IMR-90 (cell line): ENCODE measurements at regions not wholly inside any gene's neighbourhood (a gene's known extent, or its start where the extent isn't known, plus 50 kb on each side); places are given as distances from the start of the nearest gene placed in this dataset.

Experiments
- ATAC-seq: fragments of 200-7000 bp; cut with Tn5 transposase; 2 replicates; pipeline ENCODE4 v1.9.1; 2020; ENCODE audit warnings: low read depth, mild to moderate bottlenecking, moderate library complexity
- BruUV-seq: library from RNA; stranded (reverse); fragments of 400-500 nt; replicated peaks from 2 replicates; lab custom pipeline; 2021; lab: Mats Ljungman, UMichigan
- CTCF ChIA-PET: fragments of 300-600 bp; formaldehyde crosslinking; extraction: SDS; loops from one replicate; lab custom pipeline; 2021; ENCODE audit warnings: antibody characterized with exemption; lab: Yijun Ruan, JAX
- POLR2A ChIA-PET: fragments of 300-600 bp; sonication (Branson Sonifier 250); formaldehyde crosslinking; loops from one replicate; lab custom pipeline; 2022; ENCODE audit warnings: antibody characterized with exemption; ENCODE audit not compliant: unreplicated experiment; lab: Charles Lee
- DNase-seq: peaks from one replicate; pipeline ENCODE4 v3.0.0; 2013
- H2AFZ ChIP-seq: replicated peaks from 2 replicates; pipeline ENCODE3; 2013; ENCODE audit warnings: low read length, mild to moderate bottlenecking; ENCODE audit not compliant: poor library complexity
- H2AK5ac ChIP-seq: 2 replicates; pipeline ENCODE4 v1.6.1; 2013; ENCODE audit warnings: low read depth, low read length, inconsistent platforms
- H2AK9ac ChIP-seq: replicated peaks from 2 replicates; pipeline ENCODE3; 2013; ENCODE audit warnings: mild to moderate bottlenecking, low read depth, low read length, moderate library complexity; ENCODE audit not compliant: poor library complexity
- H2BK120ac ChIP-seq: 2 replicates; pipeline ENCODE4 v1.6.1; 2013; ENCODE audit warnings: low read depth, low read length, inconsistent platforms
- H2BK15ac ChIP-seq: 3 replicates; pipeline ENCODE4 v1.6.1; 2013; ENCODE audit warnings: low read depth, low read length, inconsistent platforms
- H2BK20ac ChIP-seq: 2 replicates; pipeline ENCODE4 v1.6.1; 2013; ENCODE audit warnings: low read depth, mild to moderate bottlenecking, inconsistent platforms, low read length, moderate library complexity
- H2BK5ac ChIP-seq: 2 replicates; pipeline ENCODE4 v1.6.1; 2013; ENCODE audit warnings: mild to moderate bottlenecking, low read depth, low read length, inconsistent platforms; ENCODE audit not compliant: poor library complexity, severe bottlenecking
- H3K14ac ChIP-seq: replicated peaks from 2 replicates; pipeline ENCODE4 v1.6.1; 2013; ENCODE audit warnings: low read depth, low read length, inconsistent platforms
- H3K18ac ChIP-seq: 2 replicates; pipeline ENCODE4 v1.6.1; 2013; ENCODE audit warnings: low read depth, low read length, control low read depth
- H3K23ac ChIP-seq: 2 replicates; pipeline ENCODE4 v1.6.1; 2013; ENCODE audit warnings: low read depth, low read length, inconsistent platforms
- H3K27ac ChIP-seq: 2 replicates; pipeline ENCODE4 v1.5.1; 2013; ENCODE audit warnings: mild to moderate bottlenecking, control low read depth, low read length; ENCODE audit not compliant: insufficient read depth
- H3K27me3 ChIP-seq: 2 replicates; pipeline ENCODE4 v1.6.1; 2013; ENCODE audit warnings: low read length; ENCODE audit not compliant: control insufficient read depth, insufficient read depth
- H3K36me3 ChIP-seq: 2 replicates; pipeline ENCODE4 v1.6.1; 2013; ENCODE audit warnings: low read length, mixed read lengths; ENCODE audit not compliant: control insufficient read depth, insufficient read depth
- H3K4ac ChIP-seq: 2 replicates; pipeline ENCODE4 v1.6.1; 2013; ENCODE audit warnings: low read depth, low read length, inconsistent platforms
- H3K4me1 ChIP-seq: 2 replicates; pipeline ENCODE4 v1.6.1; 2013; ENCODE audit warnings: low read length, mixed read lengths; ENCODE audit not compliant: control insufficient read depth, insufficient read depth
- H3K4me2 ChIP-seq: 2 replicates; pipeline ENCODE4 v1.6.1; 2013; ENCODE audit warnings: low read depth, mild to moderate bottlenecking, control low read depth, low read length, moderate library complexity
- H3K4me3 ChIP-seq: 2 replicates; pipeline ENCODE4 v1.5.1; 2013; ENCODE audit warnings: low read depth, mild to moderate bottlenecking, control low read depth, low read length, moderate library complexity; ENCODE audit not compliant: insufficient read depth
- H3K56ac ChIP-seq: 2 replicates; pipeline ENCODE4 v1.6.1; 2013; ENCODE audit warnings: low read length, inconsistent platforms; ENCODE audit not compliant: insufficient read depth; ENCODE audit errors: extremely low read depth
- H3K79me1 ChIP-seq, 2 experiments: 2 replicates each; pipeline ENCODE4 v1.6.1; 2013; ENCODE audit warnings: low read length in 2 of 2, inconsistent platforms in 1 of 2, low read depth in 1 of 2
- H3K9ac ChIP-seq: 2 replicates; pipeline ENCODE4 v1.6.1; 2013; ENCODE audit warnings: low read depth, low read length, control low read depth
- H3K9me1 ChIP-seq: 2 replicates; pipeline ENCODE4 v1.6.1; 2013; ENCODE audit warnings: low read length, inconsistent platforms; ENCODE audit not compliant: insufficient read depth
- H3K9me3 ChIP-seq: 2 replicates; pipeline ENCODE4 v1.6.1; 2013; ENCODE audit warnings: low read length; ENCODE audit not compliant: control insufficient read depth, insufficient read depth
- H4K20me1 ChIP-seq: 2 replicates; pipeline ENCODE4 v1.6.1; 2013; ENCODE audit warnings: low read length, inconsistent platforms; ENCODE audit not compliant: insufficient read depth
- H4K5ac ChIP-seq: 2 replicates; pipeline ENCODE4 v1.6.1; 2013; ENCODE audit warnings: mild to moderate bottlenecking, low read depth, low read length, control low read depth
- H4K8ac ChIP-seq, 2 experiments: 2 replicates each; pipeline ENCODE4 v1.6.1; 2013; ENCODE audit warnings: low read depth in 2 of 2, low read length in 2 of 2, control low read depth in 1 of 2, inconsistent platforms in 1 of 2
- H4K91ac ChIP-seq: 2 replicates; pipeline ENCODE4 v1.6.1; 2013; ENCODE audit warnings: low read depth, low read length, inconsistent platforms; ENCODE audit not compliant: insufficient read depth
- BHLHE40 ChIP-seq: fragments of 150-350 bp; IDR thresholded peaks from 2 replicates; pipeline ENCODE4 v1.6.1; 2016; ENCODE audit warnings: mild to moderate bottlenecking, low read depth, low read length
- CEBPB ChIP-seq: IDR thresholded peaks from 2 replicates; pipeline ENCODE4 v1.6.1; 2012; ENCODE audit warnings: low read depth, low read length, improper control_type of control experiment
- CTCF ChIP-seq: conservative IDR thresholded peaks from 2 replicates; pipeline ENCODE4 v1.5.1; 2012; ENCODE audit warnings: mild to moderate bottlenecking, low read depth, low read length, improper control_type of control experiment
- FOS ChIP-seq: fragments of 150-350 bp; IDR thresholded peaks from 2 replicates; pipeline ENCODE4 v1.6.1; 2016; ENCODE audit warnings: low read depth, low read length
- MAFK ChIP-seq: IDR thresholded peaks from 2 replicates; pipeline ENCODE4 v1.6.1; 2012; ENCODE audit warnings: low read depth, low read length, improper control_type of control experiment
- MXI1 ChIP-seq: IDR thresholded peaks from 2 replicates; pipeline ENCODE4 v1.6.1; 2012; ENCODE audit warnings: low read depth, mild to moderate bottlenecking, low read length, moderate library complexity, borderline replicate concordance
- NFE2L2 ChIP-seq: fragments of 150-350 bp; IDR thresholded peaks from 2 replicates; pipeline ENCODE4 v1.6.1; 2016; ENCODE audit warnings: low read depth, mild to moderate bottlenecking, low read length
- POLR2A ChIP-seq: IDR thresholded peaks from 2 replicates; pipeline ENCODE4 v1.6.1; 2012; ENCODE audit warnings: mild to moderate bottlenecking, low read depth, low read length
- RAD21 ChIP-seq: IDR thresholded peaks from 2 replicates; pipeline ENCODE4 v1.6.1; 2012; ENCODE audit warnings: low read length, improper control_type of control experiment
- SMC3 ChIP-seq: fragments of 150-350 bp; IDR thresholded peaks from 2 replicates; pipeline ENCODE4 v1.6.1; 2016; ENCODE audit warnings: low read depth, mild to moderate bottlenecking, antibody characterized with exemption, low read length, moderate library complexity
- WGBS, 2 experiments: methylation state at CpG; one replicate each; pipeline versions ENCODE4 v1.1.5 to v1.1.7; 2013; ENCODE audit warnings: missing lambda C conversion rate in 2 of 2; ENCODE audit not compliant: insufficient read length in 1 of 2; ENCODE audit errors: extremely low coverage in 2 of 2; 5-methylcytosine and 5-hydroxymethylcytosine counted together
- dilution Hi-C: fragments of 300-500 bp; cut with HindIII; formaldehyde crosslinking; loops from one replicate; pipeline ENCODE4 v1.14.3; 2018; ENCODE audit warnings: low sequenced_read_pairs; ENCODE audit not compliant: unreplicated experiment
- in situ Hi-C: fragments of 300-500 bp; cut with MboI; formaldehyde crosslinking; loops from 3 replicates; pipeline ENCODE4 v1.14.3; 2019; ENCODE audit warnings: low sequenced_read_pairs, inconsistent platforms, mixed read lengths
- intact Hi-C: fragments of 100-400 bp; cut with micrococcal nuclease; formaldehyde crosslinking; loops from 2 replicates; pipeline ENCODE4 v1.10.0; 2022
- TF ChIP-seq, protein P1 (sequence below): fragments of 150-350 bp; IDR thresholded peaks from 2 replicates; pipeline ENCODE4 v1.6.1; 2017; ENCODE audit warnings: mild to moderate bottlenecking, antibody characterized with exemption, low read length, low read depth

- no peak overlapping the region for H2AFZ ChIP-seq
- no peak overlapping the region for H3K18ac ChIP-seq
- H2BK20ac ChIP-seq: no peak overlapping the region
- DNase-seq (no peak), ATAC-seq (no peak)
- no peak overlapping the region for H3K14ac ChIP-seq
- no peaks in the 10 kb centered on the region for H3K27me3 ChIP-seq
- H3K4ac ChIP-seq: no peak overlapping the region
- H2BK15ac ChIP-seq: no peak overlapping the region
- intact Hi-C loops: no loop called here
- dilution Hi-C loops: no loop called here
- H3K79me1 ChIP-seq: no peaks in the 10 kb centered on the region
- no peak overlapping the region for H3K56ac ChIP-seq
- no peak overlapping the region for H3K23ac ChIP-seq
- no peak overlapping the region for H3K4me3 ChIP-seq
- CTCF ChIA-PET: no interaction called here
- BruUV-seq: no TSS peak
- WGBS, 2 experiments: no CpG with 5 or more reads among the region's 5 CpGs
- H3K4me2 ChIP-seq: no peak overlapping the region
- no peaks in the 10 kb centered on the region for H3K9me1 ChIP-seq
- POLR2A ChIA-PET: no interaction called here
- no peak overlapping the region for H3K9ac ChIP-seq
- H2AK9ac ChIP-seq: no peak overlapping the region
- no peak overlapping the region for H2AK5ac ChIP-seq
- no peak overlapping the region for H4K5ac ChIP-seq
- H3K9me3 ChIP-seq: peaks cover 1% of the 10 kb centered on the region; the same call in 1 of the 2 replicates
- H4K8ac ChIP-seq: no peak overlapping the region
- no peak overlapping the region for H2BK120ac ChIP-seq
- in situ Hi-C loops: no loop called here
- no peak overlapping the region for H2BK5ac ChIP-seq
- H4K20me1 ChIP-seq: no peaks in the 10 kb centered on the region
- H3K4me1 ChIP-seq: no peaks in the 10 kb centered on the region
- no peak overlapping the region for H4K91ac ChIP-seq
- H3K36me3 ChIP-seq: no peaks in the 10 kb centered on the region
- TF ChIP-seq BHLHE40 (no peak), POLR2A (no peak), MXI1 (no peak), CTCF (no peak), FOS (no peak), NFE2L2 (no peak), CEBPB (no peak), MAFK (no peak), SMC3 (no peak), RAD21 (no peak)
- TF ChIP-seq, protein P1, sequence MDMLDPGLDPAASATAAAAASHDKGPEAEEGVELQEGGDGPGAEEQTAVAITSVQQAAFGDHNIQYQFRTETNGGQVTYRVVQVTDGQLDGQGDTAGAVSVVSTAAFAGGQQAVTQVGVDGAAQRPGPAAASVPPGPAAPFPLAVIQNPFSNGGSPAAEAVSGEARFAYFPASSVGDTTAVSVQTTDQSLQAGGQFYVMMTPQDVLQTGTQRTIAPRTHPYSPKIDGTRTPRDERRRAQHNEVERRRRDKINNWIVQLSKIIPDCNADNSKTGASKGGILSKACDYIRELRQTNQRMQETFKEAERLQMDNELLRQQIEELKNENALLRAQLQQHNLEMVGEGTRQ: no peak
- no peak overlapping the region for H3K27ac ChIP-seq
These were observed 848.6 kb downstream of the PDCD6IP start for GRCh38 chr3:34646911-34647460.
